Type B pancreatic cell (in vitro differentiated cells): ENCODE measurements at regions not wholly inside any gene's neighbourhood (a gene's known extent, or its start where the extent isn't known, plus 50 kb on each side); places are given as distances from the start of the nearest gene placed in this dataset.

Source experiments
- DNase-seq: peaks from one replicate; pipeline ENCODE4 v3.0.0; 2021; ENCODE audit warnings: mixed read lengths; ENCODE audit not compliant: unreplicated experiment; ENCODE audit errors: extremely low spot score
- H3K27ac Mint-ChIP-seq: 2 replicates; pipeline ENCODE4 v1.8.0; 2021; ENCODE audit warnings: mild to moderate bottlenecking, mixed read lengths
- H3K27me3 Mint-ChIP-seq: 2 replicates; pipeline ENCODE4 v1.8.0; 2021; ENCODE audit warnings: mixed read lengths
- H3K36me3 Mint-ChIP-seq: 2 replicates; pipeline ENCODE4 v1.8.0; 2021; ENCODE audit warnings: mixed read lengths
- H3K4me1 Mint-ChIP-seq: one replicate; pipeline ENCODE4 v1.8.0; 2021; ENCODE audit warnings: mixed read lengths; ENCODE audit not compliant: unreplicated experiment
- H3K4me3 Mint-ChIP-seq: 2 replicates; pipeline ENCODE4 v1.8.0; 2021; ENCODE audit warnings: mild to moderate bottlenecking, mixed read lengths
- H3K9me3 Mint-ChIP-seq: 2 replicates; pipeline ENCODE4 v1.8.0; 2021; ENCODE audit warnings: mixed read lengths
- CTCF ChIP-seq: fragments of 200-600 bp; sonication (generic); conservative IDR thresholded peaks from 2 replicates; pipeline ENCODE4 v1.5.0; 2021; ENCODE audit warnings: antibody characterized with exemption, mild to moderate bottlenecking

GRCh38 chr13:40159736-40160135 is 504.3 kb downstream of the COG6 start:
- Mint-ChIP-seq H3K4me1 (peaks cover 13% of the 10 kb centered on the region), H3K27ac (no peak overlapping the region), H3K27me3 (peaks cover 5% of the 10 kb centered on the region), H3K4me3 (no peak overlapping the region), H3K9me3 (no peaks in the 10 kb centered on the region), H3K36me3 (no peaks in the 10 kb centered on the region)
- DNase-seq: no peak
- no peak for TF ChIP-seq CTCF

- H3K27me3 Mint-ChIP-seq: peaks cover 5% of the 10 kb centered on the region
- H3K9me3 Mint-ChIP-seq: no peaks in the 10 kb centered on the region
- no peak for TF ChIP-seq CTCF
- H3K4me3 Mint-ChIP-seq: no peak overlapping the region
- no peak overlapping the region for H3K27ac Mint-ChIP-seq
- no peak for DNase-seq
- H3K36me3 Mint-ChIP-seq: no peaks in the 10 kb centered on the region
- H3K4me1 Mint-ChIP-seq: peaks cover 21% of the 10 kb centered on the region
Measured at GRCh38 chr13:40160618-40161350, 505.3 kb downstream of the COG6 start.

- no peaks in the 10 kb centered on the region for H3K36me3 Mint-ChIP-seq
- H3K4me3 Mint-ChIP-seq: no peak overlapping the region
- H3K27ac Mint-ChIP-seq: no peak overlapping the region
- H3K9me3 Mint-ChIP-seq: no peaks in the 10 kb centered on the region
- peaks cover 27% of the 10 kb centered on the region for H3K4me1 Mint-ChIP-seq
- peaks cover 5% of the 10 kb centered on the region for H3K27me3 Mint-ChIP-seq
- no peak for DNase-seq
- no peak for TF ChIP-seq CTCF
Measured at GRCh38 chr13:40161351-40161810, 505.1 kb downstream of the FOXO1 start.

GRCh38 chr13:40161931-40162330 is 504.5 kb downstream of the FOXO1 start:
- no peaks in the 10 kb centered on the region for H3K36me3 Mint-ChIP-seq
- H3K9me3 Mint-ChIP-seq: no peaks in the 10 kb centered on the region
- no peak for DNase-seq
- H3K4me1 Mint-ChIP-seq: peaks cover 25% of the 10 kb centered on the region
- peaks cover 5% of the 10 kb centered on the region for H3K27me3 Mint-ChIP-seq
- TF ChIP-seq CTCF: no peak
- H3K27ac Mint-ChIP-seq: no peak overlapping the region
- no peak overlapping the region for H3K4me3 Mint-ChIP-seq

- peaks cover 25% of the 10 kb centered on the region for H3K4me1 Mint-ChIP-seq
- peak; percentile 58 for DNase-seq
- no peak overlapping the region for H3K27ac Mint-ChIP-seq
- H3K36me3 Mint-ChIP-seq: no peaks in the 10 kb centered on the region
- no peaks in the 10 kb centered on the region for H3K9me3 Mint-ChIP-seq
- H3K4me3 Mint-ChIP-seq: no peak overlapping the region
- peaks cover 10% of the 10 kb centered on the region for H3K27me3 Mint-ChIP-seq
- TF ChIP-seq CTCF: no peak
Measured at GRCh38 chr13:40163066-40164000, 503.1 kb downstream of the FOXO1 start.
